ENCODE measurements at regions not wholly inside any gene's neighbourhood (a gene's known extent, or its start where the extent isn't known, plus 50 kb on each side); places are given as distances from the start of the nearest gene placed in this dataset.

DNA sequence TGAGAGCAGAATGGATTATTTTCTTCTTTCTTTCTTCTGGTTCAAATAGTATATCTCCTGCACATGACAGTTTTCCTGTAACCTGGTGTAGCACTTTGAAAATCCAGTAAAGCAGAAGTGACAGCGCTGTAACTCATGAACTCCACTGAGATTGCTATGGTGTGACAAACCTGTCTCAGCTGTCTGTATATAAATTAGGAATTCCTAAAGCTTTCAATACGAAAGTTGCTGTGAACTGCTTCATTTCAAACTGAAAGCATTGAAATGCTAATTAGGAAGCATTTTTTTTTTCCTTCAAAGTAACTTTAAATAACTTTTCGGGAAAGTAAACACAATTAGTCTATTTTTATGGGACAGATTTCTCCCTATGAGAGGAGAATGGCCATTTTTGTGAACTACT is 646.9 kb upstream of the ZP4 start:
- ChIA-PET CTCF (no interaction called here), POLR2A (no interaction called here)
- FAIRE-seq (no peak), DNase-seq (ENCODE audit: low read depth in 1 of 2, low spot score in 1 of 2) (no peak), ATAC-seq (no peak)
- H3K4me1 ChIP-seq, result no peaks in the 10 kb centered on the region
- no peaks in the 10 kb centered on the region for H3K9me3 ChIP-seq
- H3K27ac ChIP-seq, result no peak overlapping the region
- H3K4me3 ChIP-seq, result no peak overlapping the region
- TF ChIP-seq HOXA7 (CRISPR knock-in tag; IDR thresholded peaks at IDR 0.05), result no peak
- TF ChIP-seq TFCP2L1 (CRISPR knock-in tag; IDR thresholded peaks at IDR 0.05), result no peak
- WGBS (ENCODE audit: missing lambda C conversion rate), result 7% methylated on average over 3 of the region's 3 CpGs
- no peak overlapping the region for H3K4me2 ChIP-seq

DNA sequence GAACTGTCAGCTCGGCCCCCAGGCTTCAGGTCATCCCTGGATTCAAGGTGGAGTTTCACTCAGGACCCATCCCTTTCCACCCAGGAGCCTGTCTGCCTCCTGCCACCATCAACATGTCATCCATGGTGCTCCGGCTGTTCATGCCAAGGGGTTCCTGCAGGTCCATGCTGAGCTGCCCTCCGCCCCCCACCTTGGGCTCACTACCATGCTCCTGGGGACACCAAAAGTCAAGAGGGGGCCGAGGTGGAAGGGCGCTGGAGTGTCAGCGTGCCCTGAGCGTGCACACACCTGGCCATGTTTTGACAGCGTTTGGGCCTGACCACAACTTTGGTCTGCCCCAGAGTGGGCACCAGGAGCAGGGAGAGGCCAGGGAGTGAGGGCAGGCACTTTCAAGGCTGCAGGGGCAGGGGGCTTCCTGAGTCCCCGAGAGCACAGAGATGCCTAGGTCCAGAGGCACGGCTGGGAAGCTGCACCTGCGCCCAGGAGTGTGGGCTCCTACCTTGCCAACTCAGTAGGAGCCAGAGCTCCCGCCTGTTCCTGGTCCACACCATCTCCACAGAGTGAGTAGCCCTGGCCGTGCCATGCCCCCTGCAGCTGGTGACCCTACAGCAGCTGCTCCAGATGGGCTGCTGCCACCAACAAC is 639.6 kb upstream of the ZP4 start:
- Histone ChIP-seq H3K27ac (no peak overlapping the region), H3K4me3 (no peak overlapping the region), H3K4me1 (no peaks in the 10 kb centered on the region), H3K4me2 (no peak overlapping the region), H3K9me3 (no peaks in the 10 kb centered on the region)
- POLR2A ChIA-PET, result no interaction called here
- DNase-seq (ENCODE audit: low read depth in 1 of 2, low spot score in 1 of 2) (no peak), FAIRE-seq (no peak), ATAC-seq (no peak)
- 10% methylated on average over 13 of the region's 13 CpGs for WGBS (ENCODE audit: missing lambda C conversion rate)
- CTCF ChIA-PET, result no interaction called here
- TF ChIP-seq JUN (IDR thresholded peaks at IDR 0.05), result no peak
- TF ChIP-seq GATA3 (IDR thresholded peaks at IDR 0.05; ENCODE audit: borderline replicate concordance), result no peak
- no peak for TF ChIP-seq SMC3 (IDR thresholded peaks at IDR 0.05)
- TF ChIP-seq, protein P1, sequence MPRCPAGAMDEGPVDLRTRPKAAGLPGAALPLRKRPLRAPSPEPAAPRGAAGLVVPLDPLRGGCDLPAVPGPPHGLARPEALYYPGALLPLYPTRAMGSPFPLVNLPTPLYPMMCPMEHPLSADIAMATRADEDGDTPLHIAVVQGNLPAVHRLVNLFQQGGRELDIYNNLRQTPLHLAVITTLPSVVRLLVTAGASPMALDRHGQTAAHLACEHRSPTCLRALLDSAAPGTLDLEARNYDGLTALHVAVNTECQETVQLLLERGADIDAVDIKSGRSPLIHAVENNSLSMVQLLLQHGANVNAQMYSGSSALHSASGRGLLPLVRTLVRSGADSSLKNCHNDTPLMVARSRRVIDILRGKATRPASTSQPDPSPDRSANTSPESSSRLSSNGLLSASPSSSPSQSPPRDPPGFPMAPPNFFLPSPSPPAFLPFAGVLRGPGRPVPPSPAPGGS (IDR thresholded peaks at IDR 0.05), result no peak

DNA sequence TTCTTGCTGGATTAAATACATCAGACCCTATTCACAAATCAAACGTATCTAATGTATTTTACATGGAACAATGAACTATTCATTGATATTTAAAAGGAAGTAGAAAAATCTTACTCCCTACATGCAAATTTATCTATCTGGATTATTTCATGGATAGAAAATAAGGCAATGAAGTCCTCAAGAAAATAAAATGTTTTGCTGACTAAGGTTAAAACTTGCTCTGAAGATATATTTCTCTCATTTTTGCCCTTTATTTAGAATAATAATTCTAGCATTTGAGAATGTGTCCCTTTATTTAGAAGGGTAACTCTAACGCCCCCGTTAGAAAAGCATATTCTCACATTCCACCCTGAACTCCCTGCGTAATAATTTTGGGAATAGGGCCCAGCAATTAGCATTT is 627.0 kb upstream of the ZP4 start:
- no peak overlapping the region for H3K4me2 ChIP-seq
- H3K27ac ChIP-seq, result no peak overlapping the region
- CTCF ChIA-PET, result no interaction called here
- DNase-seq (ENCODE audit: low read depth in 1 of 2, low spot score in 1 of 2) (no peak), ATAC-seq (no peak), FAIRE-seq (no peak)
- POLR2A ChIA-PET, result no interaction called here
- H3K9me3 ChIP-seq, result peaks cover 12% of the 10 kb centered on the region; the same call in 2 of the 3 replicates
- H3K4me3 ChIP-seq, result no peak overlapping the region
- TF ChIP-seq MAFK (IDR thresholded peaks at IDR 0.05; ENCODE audit: partially characterized antibody) (peak; percentile 76), ZNF302 (CRISPR knock-in tag; IDR thresholded peaks at IDR 0.05) (no peak)
- TF ChIP-seq, protein P2, sequence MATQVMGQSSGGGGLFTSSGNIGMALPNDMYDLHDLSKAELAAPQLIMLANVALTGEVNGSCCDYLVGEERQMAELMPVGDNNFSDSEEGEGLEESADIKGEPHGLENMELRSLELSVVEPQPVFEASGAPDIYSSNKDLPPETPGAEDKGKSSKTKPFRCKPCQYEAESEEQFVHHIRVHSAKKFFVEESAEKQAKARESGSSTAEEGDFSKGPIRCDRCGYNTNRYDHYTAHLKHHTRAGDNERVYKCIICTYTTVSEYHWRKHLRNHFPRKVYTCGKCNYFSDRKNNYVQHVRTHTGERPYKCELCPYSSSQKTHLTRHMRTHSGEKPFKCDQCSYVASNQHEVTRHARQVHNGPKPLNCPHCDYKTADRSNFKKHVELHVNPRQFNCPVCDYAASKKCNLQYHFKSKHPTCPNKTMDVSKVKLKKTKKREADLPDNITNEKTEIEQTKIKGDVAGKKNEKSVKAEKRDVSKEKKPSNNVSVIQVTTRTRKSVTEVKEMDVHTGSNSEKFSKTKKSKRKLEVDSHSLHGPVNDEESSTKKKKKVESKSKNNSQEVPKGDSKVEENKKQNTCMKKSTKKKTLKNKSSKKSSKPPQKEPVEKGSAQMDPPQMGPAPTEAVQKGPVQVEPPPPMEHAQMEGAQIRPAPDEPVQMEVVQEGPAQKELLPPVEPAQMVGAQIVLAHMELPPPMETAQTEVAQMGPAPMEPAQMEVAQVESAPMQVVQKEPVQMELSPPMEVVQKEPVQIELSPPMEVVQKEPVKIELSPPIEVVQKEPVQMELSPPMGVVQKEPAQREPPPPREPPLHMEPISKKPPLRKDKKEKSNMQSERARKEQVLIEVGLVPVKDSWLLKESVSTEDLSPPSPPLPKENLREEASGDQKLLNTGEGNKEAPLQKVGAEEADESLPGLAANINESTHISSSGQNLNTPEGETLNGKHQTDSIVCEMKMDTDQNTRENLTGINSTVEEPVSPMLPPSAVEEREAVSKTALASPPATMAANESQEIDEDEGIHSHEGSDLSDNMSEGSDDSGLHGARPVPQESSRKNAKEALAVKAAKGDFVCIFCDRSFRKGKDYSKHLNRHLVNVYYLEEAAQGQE (IDR thresholded peaks at IDR 0.05), result no peak
- H3K4me1 ChIP-seq, result no peaks in the 10 kb centered on the region
- WGBS (ENCODE audit: missing lambda C conversion rate), result 8% methylated on average over 4 of the region's 4 CpGs

DNA sequence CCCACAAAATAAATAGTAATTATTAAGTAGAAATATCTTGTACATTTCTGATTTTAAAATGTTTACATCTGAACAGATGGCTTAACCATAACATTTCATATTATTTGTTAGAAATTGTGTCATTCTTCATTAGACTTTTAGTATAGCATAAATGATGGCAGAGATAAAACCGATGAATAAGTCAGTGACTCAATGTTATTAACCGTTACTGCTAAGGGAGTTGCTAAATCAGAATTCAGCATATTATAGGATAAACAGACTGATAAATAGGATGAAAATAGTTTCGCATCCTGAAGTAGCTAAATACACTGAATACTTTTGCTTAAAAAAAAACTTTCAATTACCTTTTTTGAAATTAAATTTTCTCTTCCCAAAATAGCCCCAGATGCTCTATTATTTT is 610.6 kb upstream of the ZP4 start:
- Histone ChIP-seq H3K4me1 (no peaks in the 10 kb centered on the region), H3K4me3 (no peak overlapping the region), H3K4me2 (no peak overlapping the region), H3K27ac (no peak overlapping the region), H3K9me3 (no peaks in the 10 kb centered on the region)
- ChIA-PET CTCF (no interaction called here), POLR2A (no interaction called here)
- 9% methylated on average over 3 of the region's 3 CpGs for WGBS (ENCODE audit: missing lambda C conversion rate)
- TF ChIP-seq, protein P3, sequence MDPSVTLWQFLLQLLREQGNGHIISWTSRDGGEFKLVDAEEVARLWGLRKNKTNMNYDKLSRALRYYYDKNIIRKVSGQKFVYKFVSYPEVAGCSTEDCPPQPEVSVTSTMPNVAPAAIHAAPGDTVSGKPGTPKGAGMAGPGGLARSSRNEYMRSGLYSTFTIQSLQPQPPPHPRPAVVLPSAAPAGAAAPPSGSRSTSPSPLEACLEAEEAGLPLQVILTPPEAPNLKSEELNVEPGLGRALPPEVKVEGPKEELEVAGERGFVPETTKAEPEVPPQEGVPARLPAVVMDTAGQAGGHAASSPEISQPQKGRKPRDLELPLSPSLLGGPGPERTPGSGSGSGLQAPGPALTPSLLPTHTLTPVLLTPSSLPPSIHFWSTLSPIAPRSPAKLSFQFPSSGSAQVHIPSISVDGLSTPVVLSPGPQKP (IDR thresholded peaks at IDR 0.05; ENCODE audit: low read depth, low read length), result no peak
- TF ChIP-seq MAFK (IDR thresholded peaks at IDR 0.05; ENCODE audit: partially characterized antibody), result no peak
- TF ChIP-seq FOXS1 (CRISPR knock-in tag; IDR thresholded peaks at IDR 0.05), result no peak
- TF ChIP-seq HDAC2 (IDR thresholded peaks at IDR 0.05), result no peak
- no peak for ATAC-seq
- no peak for DNase-seq (ENCODE audit: low read depth in 1 of 2, low spot score in 1 of 2)
- FAIRE-seq, result no peak
